Kidney epithelial cell (primary cell): ENCODE measurements at regions not wholly inside any gene's neighbourhood (a gene's known extent, or its start where the extent isn't known, plus 50 kb on each side); places are given as distances from the start of the nearest gene placed in this dataset.

ENCODE experiments used
- DNase-seq: peaks from one replicate; pipeline ENCODE4 v3.0.0-alpha.2; 2010; ENCODE audit warnings: low read depth
- H3K27me3 ChIP-seq: 2 replicates; pipeline ENCODE4 v1.6.0; 2011; ENCODE audit warnings: low read length; ENCODE audit not compliant: control insufficient read depth, insufficient read depth
- H3K36me3 ChIP-seq: 2 replicates; pipeline ENCODE4 v1.5.1; 2011; ENCODE audit warnings: low read length; ENCODE audit not compliant: control insufficient read depth, insufficient read depth
- H3K4me3 ChIP-seq: 2 replicates; pipeline ENCODE4 v1.5.1; 2011; ENCODE audit warnings: low read depth, mild to moderate bottlenecking, control low read depth, low read length
- TF ChIP-seq, protein P1 (sequence below): IDR thresholded peaks from 2 replicates; pipeline ENCODE4 v1.5.1; 2011; ENCODE audit warnings: mild to moderate bottlenecking, moderate library complexity, low read length, control low read depth, inconsistent platforms; ENCODE audit not compliant: insufficient read depth, poor library complexity, severe bottlenecking

DNA sequence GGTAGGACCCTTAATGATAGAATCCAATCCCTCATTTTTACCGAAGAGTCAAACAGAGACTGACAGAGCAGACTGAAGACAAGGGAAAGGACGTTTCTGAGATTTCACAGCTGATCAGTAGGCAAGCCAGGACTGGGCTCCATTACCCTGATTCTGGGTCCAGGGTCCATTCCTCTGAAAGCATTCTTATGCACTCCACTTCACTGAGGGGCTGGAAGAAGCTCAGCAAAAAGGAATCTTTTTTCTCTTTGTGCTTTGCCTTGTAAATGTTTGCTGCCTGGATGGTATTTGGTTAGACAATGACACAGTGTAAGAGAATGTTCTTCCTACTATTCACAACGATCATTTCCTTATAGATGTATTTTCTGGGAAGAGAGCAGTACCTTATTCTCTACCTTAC lies 331.3 kb upstream of the PROX1 start:
- Histone ChIP-seq H3K4me3 (no peak overlapping the region), H3K36me3 (no peaks in the 10 kb centered on the region), H3K27me3 (no peaks in the 10 kb centered on the region)
- DNase-seq, result no peak
- TF ChIP-seq, protein P1, sequence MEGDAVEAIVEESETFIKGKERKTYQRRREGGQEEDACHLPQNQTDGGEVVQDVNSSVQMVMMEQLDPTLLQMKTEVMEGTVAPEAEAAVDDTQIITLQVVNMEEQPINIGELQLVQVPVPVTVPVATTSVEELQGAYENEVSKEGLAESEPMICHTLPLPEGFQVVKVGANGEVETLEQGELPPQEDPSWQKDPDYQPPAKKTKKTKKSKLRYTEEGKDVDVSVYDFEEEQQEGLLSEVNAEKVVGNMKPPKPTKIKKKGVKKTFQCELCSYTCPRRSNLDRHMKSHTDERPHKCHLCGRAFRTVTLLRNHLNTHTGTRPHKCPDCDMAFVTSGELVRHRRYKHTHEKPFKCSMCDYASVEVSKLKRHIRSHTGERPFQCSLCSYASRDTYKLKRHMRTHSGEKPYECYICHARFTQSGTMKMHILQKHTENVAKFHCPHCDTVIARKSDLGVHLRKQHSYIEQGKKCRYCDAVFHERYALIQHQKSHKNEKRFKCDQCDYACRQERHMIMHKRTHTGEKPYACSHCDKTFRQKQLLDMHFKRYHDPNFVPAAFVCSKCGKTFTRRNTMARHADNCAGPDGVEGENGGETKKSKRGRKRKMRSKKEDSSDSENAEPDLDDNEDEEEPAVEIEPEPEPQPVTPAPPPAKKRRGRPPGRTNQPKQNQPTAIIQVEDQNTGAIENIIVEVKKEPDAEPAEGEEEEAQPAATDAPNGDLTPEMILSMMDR, result no peak

DNA sequence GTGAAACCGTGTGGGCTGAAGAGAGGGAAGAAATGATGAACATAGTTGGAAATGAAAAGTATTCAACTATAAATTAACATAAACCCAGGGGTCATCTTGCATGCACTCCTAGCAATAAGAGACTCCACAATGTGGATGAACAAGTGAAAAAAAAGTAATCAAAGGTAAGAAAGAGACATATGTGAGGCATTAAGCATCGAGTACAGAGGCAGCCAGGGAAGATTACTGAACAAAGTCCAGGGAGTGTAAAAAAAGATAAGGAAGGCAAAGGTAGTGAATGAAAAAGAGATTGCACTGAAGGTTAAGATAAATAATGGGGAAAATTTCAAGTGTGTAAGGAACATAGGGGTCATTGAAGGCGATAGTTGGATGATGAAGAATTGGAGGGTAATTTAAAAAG lies 330.8 kb upstream of the PROX1 start:
- no peak overlapping the region for H3K4me3 ChIP-seq
- no peak for DNase-seq
- H3K36me3 ChIP-seq, result no peaks in the 10 kb centered on the region
- H3K27me3 ChIP-seq, result no peaks in the 10 kb centered on the region
- TF ChIP-seq, protein P1, result no peak

- DNase-seq, result no peak
- H3K36me3 ChIP-seq, result no peaks in the 10 kb centered on the region
- TF ChIP-seq, protein P1, result no peak
- H3K27me3 ChIP-seq, result no peaks in the 10 kb centered on the region
- no peak overlapping the region for H3K4me3 ChIP-seq
Observed at GRCh38 chr1:213657879-213658278, 329.9 kb upstream of the PROX1 start.

DNA sequence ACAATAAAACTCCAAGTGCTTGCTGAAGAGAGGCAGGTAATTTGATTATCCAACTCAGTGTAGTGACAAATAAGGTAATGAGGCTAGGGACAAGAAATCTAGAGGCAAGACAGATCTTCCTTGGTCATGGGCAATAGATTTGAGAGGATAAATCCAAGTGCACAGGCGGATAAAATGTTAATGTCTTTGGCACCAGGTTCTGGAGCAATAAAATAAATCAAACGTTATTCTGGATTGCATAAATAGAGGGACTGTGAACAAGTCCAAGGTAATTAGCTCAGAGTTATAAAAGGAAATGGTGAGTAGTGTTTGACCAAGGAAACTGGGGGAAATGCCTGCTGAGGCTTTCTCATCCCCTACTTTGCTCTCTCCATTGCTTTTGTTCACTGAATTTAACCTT lies 329.3 kb upstream of the PROX1 start:
- TF ChIP-seq, protein P1, result no peak
- Histone ChIP-seq H3K36me3 (no peaks in the 10 kb centered on the region), H3K27me3 (no peaks in the 10 kb centered on the region), H3K4me3 (no peak overlapping the region)
- no peak for DNase-seq

GRCh38 chr1:213659580-213660547 lies 327.9 kb upstream of the PROX1 start:
- Histone ChIP-seq H3K4me3 (no peak overlapping the region), H3K27me3 (no peaks in the 10 kb centered on the region), H3K36me3 (no peaks in the 10 kb centered on the region)
- DNase-seq, result no peak
- TF ChIP-seq, protein P1, result no peak
